ENCODE measurements at regions not wholly inside any gene's neighbourhood (a gene's known extent, or its start where the extent isn't known, plus 50 kb on each side); places are given as distances from the start of the nearest gene placed in this dataset.

DNA sequence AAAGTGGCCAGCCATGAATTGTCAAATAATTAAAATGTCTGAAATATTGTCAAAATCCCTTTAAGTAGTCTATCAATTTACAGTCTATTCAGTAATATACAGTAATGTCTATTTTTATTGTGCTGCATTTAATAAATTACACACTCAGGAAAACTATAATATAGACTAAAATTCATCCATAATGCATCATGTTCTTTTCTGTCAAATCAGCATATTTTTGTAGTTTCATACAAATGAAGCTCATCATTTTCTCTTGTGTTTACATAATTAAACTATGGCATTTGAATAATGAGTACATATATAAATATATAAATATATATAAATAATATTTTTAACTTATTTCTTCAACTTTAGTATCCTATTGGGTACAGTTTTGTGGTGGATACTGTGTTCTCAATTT is 868.7 kb upstream of the CHORDC1 start:
- TF ChIP-seq, protein P1, sequence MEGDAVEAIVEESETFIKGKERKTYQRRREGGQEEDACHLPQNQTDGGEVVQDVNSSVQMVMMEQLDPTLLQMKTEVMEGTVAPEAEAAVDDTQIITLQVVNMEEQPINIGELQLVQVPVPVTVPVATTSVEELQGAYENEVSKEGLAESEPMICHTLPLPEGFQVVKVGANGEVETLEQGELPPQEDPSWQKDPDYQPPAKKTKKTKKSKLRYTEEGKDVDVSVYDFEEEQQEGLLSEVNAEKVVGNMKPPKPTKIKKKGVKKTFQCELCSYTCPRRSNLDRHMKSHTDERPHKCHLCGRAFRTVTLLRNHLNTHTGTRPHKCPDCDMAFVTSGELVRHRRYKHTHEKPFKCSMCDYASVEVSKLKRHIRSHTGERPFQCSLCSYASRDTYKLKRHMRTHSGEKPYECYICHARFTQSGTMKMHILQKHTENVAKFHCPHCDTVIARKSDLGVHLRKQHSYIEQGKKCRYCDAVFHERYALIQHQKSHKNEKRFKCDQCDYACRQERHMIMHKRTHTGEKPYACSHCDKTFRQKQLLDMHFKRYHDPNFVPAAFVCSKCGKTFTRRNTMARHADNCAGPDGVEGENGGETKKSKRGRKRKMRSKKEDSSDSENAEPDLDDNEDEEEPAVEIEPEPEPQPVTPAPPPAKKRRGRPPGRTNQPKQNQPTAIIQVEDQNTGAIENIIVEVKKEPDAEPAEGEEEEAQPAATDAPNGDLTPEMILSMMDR (IDR thresholded peaks at IDR 0.05; ENCODE audit: extremely low read depth in 1 of 2, insufficient read depth in 1 of 2, low read depth in 1 of 2, low read length in 2 of 2), result no peak
- TF ChIP-seq MYC (IDR thresholded peaks at IDR 0.05; ENCODE audit: low read depth, low read length) (no peak), POLR2AphosphoS5 (IDR thresholded peaks at IDR 0.05; ENCODE audit: insufficient read depth, low read depth, low read length) (no peak)

Measured in endothelial cell of umbilical vein (primary cell).